ENCODE measurements at regions not wholly inside any gene's neighbourhood (a gene's known extent, or its start where the extent isn't known, plus 50 kb on each side); places are given as distances from the start of the nearest gene placed in this dataset.
"Not testable (repeated sequence)": the region's sequence is repeated elsewhere in the genome, so short reads cannot be mapped to it uniquely, and the experiment has no call there.

- H3K23ac ChIP-seq (ENCODE audit: insufficient read length); H3K4me2 ChIP-seq (ENCODE audit: insufficient read depth in 1 of 2, low read depth in 2 of 2, low read length in 2 of 2); H3K9ac ChIP-seq (replicated peaks in 1 of 4; ENCODE audit: extremely low read depth in 1 of 4, low read depth in 3 of 4, low read length in 3 of 4); H4K20me1 ChIP-seq (replicated peaks in 1 of 2; ENCODE audit: control insufficient read depth in 1 of 2, insufficient read depth in 2 of 2, low read length in 2 of 2); POLR2A ChIA-PET (ENCODE audit: partially characterized antibody); H2BK120ac ChIP-seq (replicated peaks; ENCODE audit: low read depth, low read length); H3K23me2 ChIP-seq (ENCODE audit: low read depth, low read length); H3K4me3 ChIP-seq (ENCODE audit: extremely low read depth in 1 of 4, insufficient read depth in 2 of 4, low read depth in 3 of 4, low read length in 4 of 4); H3K4me1 ChIP-seq (replicated peaks in 1 of 4; ENCODE audit: control insufficient read depth in 3 of 4, insufficient read depth in 4 of 4, low read length in 3 of 4); H3K14ac ChIP-seq (ENCODE audit: insufficient read length); H2AK5ac ChIP-seq (ENCODE audit: low read depth, low read length); H2BK20ac ChIP-seq (ENCODE audit: low read length); H4K91ac ChIP-seq (replicated peaks; ENCODE audit: insufficient read length, low read length); H3K79me2 ChIP-seq (ENCODE audit: control insufficient read depth in 1 of 2, insufficient read depth in 2 of 2, low read length in 2 of 2); H3K4ac ChIP-seq (replicated peaks; ENCODE audit: insufficient read length, low read depth, low read length); H2BK15ac ChIP-seq (ENCODE audit: low read length); H3K79me1 ChIP-seq (ENCODE audit: low read depth, low read length); H3K18ac ChIP-seq (ENCODE audit: extremely low read depth, low read length); H3K36me3 ChIP-seq (ENCODE audit: control insufficient read depth in 2 of 4, insufficient read depth in 4 of 4, low read length in 3 of 4); H2AFZ ChIP-seq (ENCODE audit: low read length); H3K27me3 ChIP-seq (replicated peaks in 1 of 4; ENCODE audit: control insufficient read depth in 3 of 4, extremely low read depth in 1 of 4, insufficient read depth in 3 of 4, low read length in 3 of 4); H4K5ac ChIP-seq (ENCODE audit: insufficient read length, low read depth, low read length); H2BK12ac ChIP-seq (ENCODE audit: low read depth, low read length); H2BK5ac ChIP-seq (ENCODE audit: low read depth, low read length); FAIRE-seq; H3K27ac ChIP-seq (ENCODE audit: low read depth, low read length); H3K9me3 ChIP-seq (ENCODE audit: insufficient read depth in 2 of 2, low read depth in 1 of 2, low read length in 1 of 2); H4K8ac ChIP-seq (ENCODE audit: extremely low read depth, insufficient read depth, low read length); DNase-seq (ENCODE audit: low read depth in 1 of 2, low spot score in 2 of 2); H3K56ac ChIP-seq (replicated peaks; ENCODE audit: insufficient read length, low read depth, low read length): not testable (repeated sequence)
- 98% methylated on average over 6 of the region's 6 CpGs; no CpG with 5 or more reads in 1 of the 2 experiments for WGBS, 2 experiments (ENCODE audit: extremely low coverage in 1 of 2, insufficient coverage in 1 of 2, insufficient read length in 1 of 2, insufficient replicate concordance in 2 of 2, low coverage in 1 of 2, low lambda C conversion rate in 2 of 2, missing lambda C conversion rate in 1 of 2)
- CTCF ChIA-PET (ENCODE audit: partially characterized antibody) = interaction anchor here (0.6 to 4.7 kb wide), 3 partner anchors 9 to 477 kb away, joined by 3 to 20 read pairs (median 3); no protein-coding TSS in a partner anchor
Observed at GRCh38 chr4:147112196-147112595, 166.5 kb upstream of the TTC29 start.
